ENCODE measurements at regions not wholly inside any gene's neighbourhood (a gene's known extent, or its start where the extent isn't known, plus 50 kb on each side); places are given as distances from the start of the nearest gene placed in this dataset.
"Not testable (repeated sequence)": the region's sequence is repeated elsewhere in the genome, so short reads cannot be mapped to it uniquely, and the experiment has no call there.

- not testable (repeated sequence) for H3K9ac ChIP-seq (ENCODE audit: low read depth, low read length)
Observed at GRCh38 chr5:174497939-174498338, 226.4 kb upstream of the MSX2 start.

GRCh38 chr5:174498575-174498974, 225.8 kb upstream of the MSX2 start:
- H3K4me1 ChIP-seq (ENCODE audit: insufficient read depth, low read length); H3K9ac ChIP-seq (ENCODE audit: low read depth, low read length); H3K36me3 ChIP-seq (ENCODE audit: insufficient read depth, low read length): not testable (repeated sequence)
- peaks cover 13% of the 10 kb centered on the region; the same call in 1 of the 2 replicates for H3K9me3 ChIP-seq (ENCODE audit: control insufficient read depth, insufficient read depth, low read length)

More at GRCh38 chr5:174497939-174498338, 226.4 kb upstream of the MSX2 start:
- H3K4me1 ChIP-seq (ENCODE audit: insufficient read depth, low read length); H3K36me3 ChIP-seq (ENCODE audit: insufficient read depth, low read length): not testable (repeated sequence)
- peaks cover 13% of the 10 kb centered on the region; the same call in 1 of the 2 replicates for H3K9me3 ChIP-seq (ENCODE audit: control insufficient read depth, insufficient read depth, low read length)

GRCh38 chr5:174500636-174501035, 223.7 kb upstream of the MSX2 start:
- Histone ChIP-seq H3K9me3 (ENCODE audit: control insufficient read depth, insufficient read depth, low read length) (peaks cover 13% of the 10 kb centered on the region; the same call in 1 of the 2 replicates), H3K4me1 (ENCODE audit: insufficient read depth, low read length) (no peaks in the 10 kb centered on the region), H3K9ac (ENCODE audit: low read depth, low read length) (no peak overlapping the region), H3K36me3 (ENCODE audit: insufficient read depth, low read length) (no peaks in the 10 kb centered on the region)

- peaks cover 13% of the 10 kb centered on the region; the same call in 1 of the 2 replicates for H3K9me3 ChIP-seq (ENCODE audit: control insufficient read depth, insufficient read depth, low read length)
- H3K9ac ChIP-seq (ENCODE audit: low read depth, low read length), result no peak overlapping the region
- no peaks in the 10 kb centered on the region for H3K4me1 ChIP-seq (ENCODE audit: insufficient read depth, low read length)
- no peaks in the 10 kb centered on the region for H3K36me3 ChIP-seq (ENCODE audit: insufficient read depth, low read length)
Observed at GRCh38 chr5:174501461-174502069, 222.8 kb upstream of the MSX2 start.

GRCh38 chr5:174503086-174503460, 221.3 kb upstream of the MSX2 start:
- H3K9me3 ChIP-seq (ENCODE audit: control insufficient read depth, insufficient read depth, low read length), result peaks cover 7% of the 10 kb centered on the region; the same call in 1 of the 2 replicates
- no peaks in the 10 kb centered on the region for H3K4me1 ChIP-seq (ENCODE audit: insufficient read depth, low read length)
- no peaks in the 10 kb centered on the region for H3K36me3 ChIP-seq (ENCODE audit: insufficient read depth, low read length)
- no peak overlapping the region for H3K9ac ChIP-seq (ENCODE audit: low read depth, low read length)

- no peak overlapping the region for H3K9ac ChIP-seq (ENCODE audit: low read depth, low read length)
- peaks cover 7% of the 10 kb centered on the region; the same call in 1 of the 2 replicates for H3K9me3 ChIP-seq (ENCODE audit: control insufficient read depth, insufficient read depth, low read length)
- no peaks in the 10 kb centered on the region for H3K36me3 ChIP-seq (ENCODE audit: insufficient read depth, low read length)
- H3K4me1 ChIP-seq (ENCODE audit: insufficient read depth, low read length), result no peaks in the 10 kb centered on the region
Observed at GRCh38 chr5:174503461-174504265, 220.7 kb upstream of the MSX2 start.

GRCh38 chr5:174504266-174504726, 220.1 kb upstream of the MSX2 start:
- Histone ChIP-seq H3K36me3 (ENCODE audit: insufficient read depth, low read length) (no peaks in the 10 kb centered on the region), H3K9ac (ENCODE audit: low read depth, low read length) (no peak overlapping the region), H3K4me1 (ENCODE audit: insufficient read depth, low read length) (no peaks in the 10 kb centered on the region), H3K9me3 (ENCODE audit: control insufficient read depth, insufficient read depth, low read length) (peaks cover 7% of the 10 kb centered on the region; the same call in 1 of the 2 replicates)

- no peaks in the 10 kb centered on the region for H3K36me3 ChIP-seq (ENCODE audit: insufficient read depth, low read length)
- no peak overlapping the region for H3K9ac ChIP-seq (ENCODE audit: low read depth, low read length)
- H3K9me3 ChIP-seq (ENCODE audit: control insufficient read depth, insufficient read depth, low read length), result peaks cover 3% of the 10 kb centered on the region; the same call in 1 of the 2 replicates
- H3K4me1 ChIP-seq (ENCODE audit: insufficient read depth, low read length), result no peaks in the 10 kb centered on the region
Observed at GRCh38 chr5:174505621-174506020, 218.8 kb upstream of the MSX2 start.

GRCh38 chr5:174510782-174511453, 213.5 kb upstream of the MSX2 start:
- not testable (repeated sequence) for H3K36me3 ChIP-seq (ENCODE audit: insufficient read depth, low read length); H3K4me1 ChIP-seq (ENCODE audit: insufficient read depth, low read length); H3K9ac ChIP-seq (ENCODE audit: low read depth, low read length); H3K9me3 ChIP-seq (ENCODE audit: control insufficient read depth, insufficient read depth, low read length)

- H3K4me1 ChIP-seq (ENCODE audit: insufficient read depth, low read length), result 0 out of 2 replicates have a peak, but pooled peaks cover 6% of the 10 kb centered on the region
- no peak overlapping the region for H3K9ac ChIP-seq (ENCODE audit: low read depth, low read length)
- H3K36me3 ChIP-seq (ENCODE audit: insufficient read depth, low read length), result no peaks in the 10 kb centered on the region
- H3K9me3 ChIP-seq (ENCODE audit: control insufficient read depth, insufficient read depth, low read length), result no peaks in the 10 kb centered on the region
Observed at GRCh38 chr5:174511714-174512253, 212.6 kb upstream of the MSX2 start.

GRCh38 chr5:174514325-174514724, 210.1 kb upstream of the MSX2 start:
- H3K9me3 ChIP-seq (ENCODE audit: control insufficient read depth, insufficient read depth, low read length), result no peaks in the 10 kb centered on the region
- H3K36me3 ChIP-seq (ENCODE audit: insufficient read depth, low read length), result no peaks in the 10 kb centered on the region
- peaks cover 12% of the 10 kb centered on the region; the same call in 1 of the 2 replicates for H3K4me1 ChIP-seq (ENCODE audit: insufficient read depth, low read length)
- no peak overlapping the region for H3K9ac ChIP-seq (ENCODE audit: low read depth, low read length)

- no peaks in the 10 kb centered on the region for H3K36me3 ChIP-seq (ENCODE audit: insufficient read depth, low read length)
- H3K4me1 ChIP-seq (ENCODE audit: insufficient read depth, low read length), result peaks cover 12% of the 10 kb centered on the region; the same call in 1 of the 2 replicates
- no peaks in the 10 kb centered on the region for H3K9me3 ChIP-seq (ENCODE audit: control insufficient read depth, insufficient read depth, low read length)
- no peak overlapping the region for H3K9ac ChIP-seq (ENCODE audit: low read depth, low read length)
Observed at GRCh38 chr5:174514983-174515394, 209.4 kb upstream of the MSX2 start.

- H3K9me3 ChIP-seq (ENCODE audit: control insufficient read depth, insufficient read depth, low read length), result no peaks in the 10 kb centered on the region
- no peak overlapping the region for H3K9ac ChIP-seq (ENCODE audit: low read depth, low read length)
- peaks cover 16% of the 10 kb centered on the region; the same call in 1 of the 2 replicates for H3K4me1 ChIP-seq (ENCODE audit: insufficient read depth, low read length)
- H3K36me3 ChIP-seq (ENCODE audit: insufficient read depth, low read length), result no peaks in the 10 kb centered on the region
Observed at GRCh38 chr5:174516741-174517140, 207.6 kb upstream of the MSX2 start.

GRCh38 chr5:174518512-174518911, 205.9 kb upstream of the MSX2 start:
- H3K4me1 ChIP-seq (ENCODE audit: insufficient read depth, low read length), result peaks cover 16% of the 10 kb centered on the region; the same call in 1 of the 2 replicates
- H3K9ac ChIP-seq (ENCODE audit: low read depth, low read length), result no peak overlapping the region

More at GRCh38 chr5:174518512-174518911, 205.9 kb upstream of the MSX2 start:
- no peaks in the 10 kb centered on the region for H3K36me3 ChIP-seq (ENCODE audit: insufficient read depth, low read length)
- H3K9me3 ChIP-seq (ENCODE audit: control insufficient read depth, insufficient read depth, low read length), result no peaks in the 10 kb centered on the region

Measured in ES-I3 (cell line).